Large intestine (tissue), 3 donors: ENCODE measurements at regions not wholly inside any gene's neighbourhood (a gene's known extent, or its start where the extent isn't known, plus 50 kb on each side); places are given as distances from the start of the nearest gene placed in this dataset.

Experiments
- DNase-seq, 2 donors: peaks; one replicate each; pipeline versions ENCODE4 v3.0.0 to v3.0.0-alpha.2; 2013
- H3K27ac ChIP-seq: one replicate; pipeline ENCODE4 v1.5.1; 2013; ENCODE audit warnings: low read length
- H3K27me3 ChIP-seq: 2 replicates; pipeline ENCODE4 v1.6.1; 2013; ENCODE audit warnings: low read length; ENCODE audit not compliant: control insufficient read depth, insufficient read depth
- H3K36me3 ChIP-seq: 2 replicates; pipeline ENCODE4 v1.6.1; 2013; ENCODE audit warnings: low read length; ENCODE audit not compliant: control insufficient read depth, insufficient read depth
- H3K4me1 ChIP-seq: one replicate; pipeline ENCODE4 v1.6.1; 2013; ENCODE audit warnings: low read length; ENCODE audit not compliant: control insufficient read depth, insufficient read depth
- H3K4me3 ChIP-seq: one replicate; pipeline ENCODE4 v1.5.1; 2013; ENCODE audit warnings: low read length
- H3K9me3 ChIP-seq: one replicate; pipeline ENCODE4 v1.6.1; 2013; ENCODE audit warnings: mild to moderate bottlenecking, low read depth, low read length, moderate library complexity; ENCODE audit not compliant: control insufficient read depth
- WGBS: methylation state at CpG from one replicate; pipeline ENCODE4 v1.1.5; 2013; ENCODE audit warnings: low lambda C conversion rate; ENCODE audit not compliant: insufficient coverage; 5-methylcytosine and 5-hydroxymethylcytosine counted together

DNA sequence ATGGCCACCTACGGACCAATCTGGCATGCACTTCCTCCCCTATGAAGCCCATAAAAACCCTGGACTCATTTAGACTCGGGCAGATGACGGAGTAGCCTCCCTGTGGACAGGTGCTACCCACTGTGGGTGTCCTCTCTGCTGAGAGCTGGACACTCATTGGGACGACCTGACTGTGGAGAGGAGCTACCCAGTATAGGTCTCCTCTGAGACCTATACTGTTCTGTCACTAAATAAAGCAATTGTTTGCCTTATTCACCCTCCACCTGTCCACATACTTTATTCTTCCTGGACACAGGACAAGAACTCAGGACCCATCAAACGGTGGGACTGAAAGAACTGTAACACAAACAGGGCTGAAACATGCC is 53.3 kb upstream of the CADM2 start:
- Histone ChIP-seq H3K27me3 (no peaks in the 10 kb centered on the region), H3K27ac (no peak overlapping the region), H3K4me3 (no peak overlapping the region), H3K36me3 (no peaks in the 10 kb centered on the region), H3K9me3 (peaks cover 13% of the 10 kb centered on the region), H3K4me1 (no peaks in the 10 kb centered on the region)
- WGBS = no CpG with 5 or more reads among the region's 5 CpGs
- no peak for DNase-seq

DNA sequence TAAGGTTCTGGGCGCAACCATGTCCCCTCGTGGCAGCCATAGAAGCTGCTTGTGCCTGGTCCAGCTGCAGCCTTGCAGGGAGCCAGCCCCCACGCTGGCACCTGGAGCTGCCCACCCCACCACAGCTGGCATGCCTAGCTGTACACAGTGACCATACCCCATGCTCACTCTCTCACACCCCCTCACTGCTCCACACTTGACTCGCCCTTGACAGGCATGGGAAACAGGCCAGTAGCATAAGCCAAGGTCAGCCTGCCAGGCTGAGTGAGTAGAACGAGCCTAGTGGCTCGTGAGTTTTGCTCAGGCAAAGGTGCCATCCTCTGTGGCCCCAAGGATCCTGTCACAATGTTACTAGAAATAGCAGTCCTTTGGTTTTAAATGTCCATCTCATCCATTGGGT is 52.7 kb upstream of the CADM2 start:
- H3K4me1 ChIP-seq = no peaks in the 10 kb centered on the region
- no CpG with 5 or more reads among the region's 6 CpGs for WGBS
- peaks cover 13% of the 10 kb centered on the region for H3K9me3 ChIP-seq
- no peak overlapping the region for H3K4me3 ChIP-seq
- H3K27me3 ChIP-seq = no peaks in the 10 kb centered on the region
- no peak for DNase-seq
- H3K27ac ChIP-seq = no peak overlapping the region
- H3K36me3 ChIP-seq = no peaks in the 10 kb centered on the region
